CD4-positive, alpha-beta memory T cell (primary cell): ENCODE measurements at regions not wholly inside any gene's neighbourhood (a gene's known extent, or its start where the extent isn't known, plus 50 kb on each side); places are given as distances from the start of the nearest gene placed in this dataset.

Source experiments
- CTCF ChIA-PET: fragments of 350-600 bp; sonication (Branson Sonifier 250); formaldehyde crosslinking; loops from one replicate; lab custom pipeline; 2021; ENCODE audit warnings: inconsistent platforms; ENCODE audit not compliant: partially characterized antibody; lab: Charles Lee
- POLR2A ChIA-PET: fragments of 350-600 bp; sonication (Branson Sonifier 250); formaldehyde crosslinking; loops from one replicate; lab custom pipeline; 2021; ENCODE audit not compliant: partially characterized antibody; lab: Charles Lee
- DNase-seq, 5 donors: peaks; one replicate each; pipeline versions ENCODE4 v3.0.0 to v3.0.0-alpha.2; 2020 to 2022; ENCODE audit warnings: mixed read lengths in 1 of 5
- H3K27ac ChIP-seq: one replicate; pipeline ENCODE4 v1.7.0; 2013; ENCODE audit warnings: low read depth, low read length
- H3K27me3 ChIP-seq: 2 replicates; pipeline ENCODE4 v1.7.0; 2013; ENCODE audit warnings: mild to moderate bottlenecking, low read length, moderate library complexity; ENCODE audit not compliant: insufficient read depth
- H3K36me3 ChIP-seq: 2 replicates; pipeline ENCODE4 v1.7.0; 2013; ENCODE audit warnings: mild to moderate bottlenecking, low read length, moderate library complexity; ENCODE audit not compliant: insufficient read depth
- H3K4me1 ChIP-seq: 2 replicates; pipeline ENCODE4 v1.7.0; 2013; ENCODE audit warnings: mild to moderate bottlenecking, low read length, moderate library complexity; ENCODE audit not compliant: insufficient read depth
- H3K4me3 ChIP-seq, 2 donors: one replicate each; pipeline ENCODE4 v1.7.0; 2013; ENCODE audit warnings: low read length in 2 of 2, mild to moderate bottlenecking in 1 of 2
- H3K9me3 ChIP-seq, 2 donors: one replicate each; pipeline ENCODE4 v1.7.0; 2013; ENCODE audit warnings: low read length in 2 of 2, control low read depth in 1 of 2; ENCODE audit not compliant: control insufficient read depth in 1 of 2
- H3K27ac Mint-ChIP-seq, 7 donors: one replicate each; pipeline ENCODE4 v1.8.0; 2020 to 2021; ENCODE audit warnings: mixed read lengths in 7 of 7, mild to moderate bottlenecking in 6 of 7, inconsistent platforms in 3 of 7, moderate library complexity in 3 of 7
- H3K27me3 Mint-ChIP-seq, 2 donors: one replicate each; pipeline ENCODE4 v1.8.0; 2020 to 2021; ENCODE audit warnings: mixed read lengths in 2 of 2
- H3K36me3 Mint-ChIP-seq, 2 donors: one replicate each; pipeline ENCODE4 v1.8.0; 2020 to 2021; ENCODE audit warnings: mixed read lengths in 2 of 2, inconsistent platforms in 1 of 2, mild to moderate bottlenecking in 1 of 2
- H3K4me1 Mint-ChIP-seq, 4 donors: one replicate each; pipeline ENCODE4 v1.8.0; 2020 to 2021; ENCODE audit warnings: mixed read lengths in 4 of 4, mild to moderate bottlenecking in 1 of 4
- H3K4me3 Mint-ChIP-seq, 8 donors: one replicate each; pipeline ENCODE4 v1.8.0; 2020 to 2021; ENCODE audit warnings: mixed read lengths in 8 of 8, mild to moderate bottlenecking in 7 of 8, moderate library complexity in 6 of 8, inconsistent platforms in 3 of 8
- H3K9me3 Mint-ChIP-seq, 8 donors: one replicate each; pipeline ENCODE4 v1.8.0; 2020 to 2021; ENCODE audit warnings: mixed read lengths in 8 of 8, mild to moderate bottlenecking in 5 of 8, inconsistent platforms in 3 of 8, moderate library complexity in 1 of 8
- intact Hi-C: fragments of 100-400 bp; cut with micrococcal nuclease; formaldehyde crosslinking; loops from one replicate; pipeline ENCODE4 v1.15.1; 2023

GRCh38 chr19:32227561-32228165, 117.7 kb upstream of the ZNF507 start:
- Histone ChIP-seq H3K4me1 (peaks cover 11% of the 10 kb centered on the region), H3K27me3 (peaks cover 14% of the 10 kb centered on the region), H3K9me3 (no peaks in the 10 kb centered on the region), H3K27ac (no peak overlapping the region), H3K4me3 (no peak overlapping the region), H3K36me3 (no peaks in the 10 kb centered on the region)
- no peak overlapping the region for H3K4me3 Mint-ChIP-seq
- H3K36me3 Mint-ChIP-seq: no peaks in the 10 kb centered on the region
- intact Hi-C loops: loop anchor here (10.0 kb wide), 1 partner anchor 873 kb away; no protein-coding TSS in a partner anchor
- peaks cover 13 to 27% of the 10 kb centered on the region in 2 donors for H3K27me3 Mint-ChIP-seq
- POLR2A ChIA-PET: no interaction called here
- CTCF ChIA-PET: interaction anchor here (0.7 kb wide), 1 partner anchor 194 kb away, joined by 4 read pairs; no protein-coding TSS in a partner anchor
- DNase-seq: no peak
- H3K4me1 Mint-ChIP-seq: peaks cover 5 to 16% (median 6%) of the 10 kb centered on the region in 4 donors
- no peak overlapping the region for H3K27ac Mint-ChIP-seq
- no peaks in the 10 kb centered on the region for H3K9me3 Mint-ChIP-seq

GRCh38 chr19:32230441-32230840, 115.0 kb upstream of the ZNF507 start:
- no peaks in the 10 kb centered on the region for H3K4me1 ChIP-seq
- no peak overlapping the region for H3K4me3 ChIP-seq
- Mint-ChIP-seq H3K9me3 (no peaks in the 10 kb centered on the region), H3K4me3 (no peak overlapping the region), H3K4me1 (no peaks in the 10 kb centered on the region), H3K27me3 (peaks cover 8 to 17% of the 10 kb centered on the region in 2 donors), H3K27ac (no peak overlapping the region), H3K36me3 (no peaks in the 10 kb centered on the region)
- no peaks in the 10 kb centered on the region for H3K27me3 ChIP-seq
- no peaks in the 10 kb centered on the region for H3K36me3 ChIP-seq
- DNase-seq: no peak
- H3K27ac ChIP-seq: no peak overlapping the region
- H3K9me3 ChIP-seq: no peaks in the 10 kb centered on the region
- intact Hi-C loops: no loop called here
- ChIA-PET POLR2A (no interaction called here), CTCF (no interaction called here)

- no peak overlapping the region for H3K4me3 ChIP-seq
- no peaks in the 10 kb centered on the region for H3K36me3 Mint-ChIP-seq
- H3K4me1 Mint-ChIP-seq: no peaks in the 10 kb centered on the region
- H3K27me3 Mint-ChIP-seq: peaks cover 8 to 21% of the 10 kb centered on the region in 2 donors
- no peak overlapping the region for H3K27ac ChIP-seq
- DNase-seq: no peak
- no peak overlapping the region for H3K27ac Mint-ChIP-seq
- ChIA-PET CTCF (no interaction called here), POLR2A (no interaction called here)
- H3K36me3 ChIP-seq: no peaks in the 10 kb centered on the region
- H3K27me3 ChIP-seq: no peaks in the 10 kb centered on the region
- no peaks in the 10 kb centered on the region for H3K9me3 ChIP-seq
- intact Hi-C loops: no loop called here
- no peak overlapping the region for H3K4me3 Mint-ChIP-seq
- no peaks in the 10 kb centered on the region for H3K4me1 ChIP-seq
- no peaks in the 10 kb centered on the region for H3K9me3 Mint-ChIP-seq
These were observed 114.4 kb upstream of the ZNF507 start for GRCh38 chr19:32231020-32231419.

GRCh38 chr19:32231691-32232090, 113.7 kb upstream of the ZNF507 start:
- no peaks in the 10 kb centered on the region for H3K36me3 Mint-ChIP-seq

GRCh38 chr19:32232449-32232848, 113.0 kb upstream of the ZNF507 start:
- Histone ChIP-seq H3K9me3 (no peaks in the 10 kb centered on the region), H3K4me1 (no peaks in the 10 kb centered on the region), H3K36me3 (no peaks in the 10 kb centered on the region), H3K27ac (no peak overlapping the region), H3K4me3 (no peak overlapping the region), H3K27me3 (no peaks in the 10 kb centered on the region)
- Mint-ChIP-seq H3K27me3 (peaks cover 8 to 16% of the 10 kb centered on the region in 2 donors), H3K4me1 (no peaks in the 10 kb centered on the region), H3K27ac (no peak overlapping the region), H3K36me3 (no peaks in the 10 kb centered on the region), H3K4me3 (no peak overlapping the region), H3K9me3 (no peaks in the 10 kb centered on the region)
- ChIA-PET POLR2A (no interaction called here), CTCF (interaction anchor here (2.6 kb wide), 1 partner anchor 9 kb away, joined by 11 read pairs; no protein-coding TSS in a partner anchor)
- intact Hi-C loops: no loop called here
- no peak for DNase-seq

More at GRCh38 chr19:32231691-32232090, 113.7 kb upstream of the ZNF507 start:
- DNase-seq: no peak
- intact Hi-C loops: no loop called here
- Histone ChIP-seq H3K27me3 (no peaks in the 10 kb centered on the region), H3K9me3 (no peaks in the 10 kb centered on the region), H3K4me1 (no peaks in the 10 kb centered on the region), H3K27ac (no peak overlapping the region), H3K4me3 (no peak overlapping the region), H3K36me3 (no peaks in the 10 kb centered on the region)
- Mint-ChIP-seq H3K4me1 (no peaks in the 10 kb centered on the region), H3K27ac (no peak overlapping the region), H3K9me3 (no peaks in the 10 kb centered on the region), H3K4me3 (no peak overlapping the region), H3K27me3 (peaks cover 8 to 16% of the 10 kb centered on the region in 2 donors)
- POLR2A ChIA-PET: no interaction called here
- CTCF ChIA-PET: interaction anchor here (2.6 kb wide), 1 partner anchor 8 kb away, joined by 11 read pairs; no protein-coding TSS in a partner anchor

DNA sequence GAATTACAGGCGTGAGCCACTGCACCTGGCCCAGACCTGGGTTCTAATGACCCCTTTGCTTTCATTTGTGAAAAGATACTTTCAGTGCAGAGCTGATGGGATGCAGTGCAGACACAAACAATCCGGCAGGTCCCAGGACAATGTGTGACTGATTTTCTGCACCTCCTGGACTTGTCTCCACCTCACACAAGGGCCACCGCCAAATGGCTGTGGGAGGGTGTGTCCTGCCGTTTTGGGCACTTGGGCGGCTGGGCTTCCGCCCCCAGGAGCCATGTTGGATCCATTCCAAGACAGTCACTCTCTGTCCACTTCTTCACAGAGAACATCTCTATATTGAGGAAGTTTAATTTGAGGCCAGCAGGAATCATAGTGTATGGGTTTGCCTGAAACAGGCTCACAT, 112.3 kb upstream of the ZNF507 start:
- DNase-seq: no peak
- CTCF ChIA-PET: interaction anchor here (2.6 kb wide), 1 partner anchor 9 kb away, joined by 11 read pairs; no protein-coding TSS in a partner anchor

DNA sequence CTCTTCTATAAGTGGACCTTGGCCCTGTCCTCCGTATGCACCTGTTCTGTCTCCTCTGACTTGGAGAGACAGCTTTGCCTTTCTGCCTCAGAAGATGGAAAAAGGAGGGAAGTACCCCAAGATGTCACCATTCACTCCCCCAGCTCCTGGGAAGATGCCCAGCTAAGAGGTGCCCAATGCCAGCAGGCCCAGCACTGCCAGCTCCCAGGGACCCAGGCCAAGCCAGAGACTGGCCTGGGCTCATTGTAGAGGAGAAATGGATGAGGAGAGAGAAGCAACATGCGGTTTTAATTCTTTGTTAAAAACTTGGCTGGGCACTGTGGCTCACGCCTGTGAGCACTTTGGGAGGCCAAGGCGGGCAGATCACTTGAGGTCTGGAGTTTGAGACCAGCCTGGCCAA, 111.5 kb upstream of the ZNF507 start:
- peaks cover 0 to 2% (median 0%) of the 10 kb centered on the region in 8 donors for H3K9me3 Mint-ChIP-seq
- no peaks in the 10 kb centered on the region for H3K9me3 ChIP-seq
- no peaks in the 10 kb centered on the region for H3K36me3 ChIP-seq
- no peak overlapping the region for H3K4me3 ChIP-seq
- no peak overlapping the region for H3K27ac ChIP-seq
- H3K27me3 Mint-ChIP-seq: peaks cover 5 to 12% of the 10 kb centered on the region in 2 donors
- no peaks in the 10 kb centered on the region for H3K27me3 ChIP-seq
- H3K4me1 ChIP-seq: no peaks in the 10 kb centered on the region
- no peak overlapping the region for H3K27ac Mint-ChIP-seq
- H3K4me1 Mint-ChIP-seq: no peaks in the 10 kb centered on the region
- no peak for DNase-seq
- intact Hi-C loops: no loop called here
- ChIA-PET POLR2A (no interaction called here), CTCF (interaction anchor here (2.6 kb wide), 1 partner anchor 10 kb away, joined by 11 read pairs; no protein-coding TSS in a partner anchor)
- H3K36me3 Mint-ChIP-seq: no peaks in the 10 kb centered on the region
- H3K4me3 Mint-ChIP-seq: no peak overlapping the region

More for the DNA sequence above, 112.3 kb upstream of the ZNF507 start:
- intact Hi-C loops: no loop called here
- H3K4me1 Mint-ChIP-seq: no peaks in the 10 kb centered on the region
- no peaks in the 10 kb centered on the region for H3K36me3 Mint-ChIP-seq
- Histone ChIP-seq H3K4me1 (no peaks in the 10 kb centered on the region), H3K36me3 (no peaks in the 10 kb centered on the region), H3K9me3 (no peaks in the 10 kb centered on the region), H3K27ac (no peak overlapping the region), H3K4me3 (no peak overlapping the region), H3K27me3 (no peaks in the 10 kb centered on the region)
- H3K27me3 Mint-ChIP-seq: peaks cover 5 to 15% of the 10 kb centered on the region in 2 donors
- H3K9me3 Mint-ChIP-seq: peaks cover 0 to 2% (median 0%) of the 10 kb centered on the region in 8 donors
- POLR2A ChIA-PET: no interaction called here
- H3K4me3 Mint-ChIP-seq: no peak overlapping the region
- H3K27ac Mint-ChIP-seq: no peak overlapping the region
